ENCODE measurements at regions not wholly inside any gene's neighbourhood (a gene's known extent, or its start where the extent isn't known, plus 50 kb on each side); places are given as distances from the start of the nearest gene placed in this dataset.

DNA sequence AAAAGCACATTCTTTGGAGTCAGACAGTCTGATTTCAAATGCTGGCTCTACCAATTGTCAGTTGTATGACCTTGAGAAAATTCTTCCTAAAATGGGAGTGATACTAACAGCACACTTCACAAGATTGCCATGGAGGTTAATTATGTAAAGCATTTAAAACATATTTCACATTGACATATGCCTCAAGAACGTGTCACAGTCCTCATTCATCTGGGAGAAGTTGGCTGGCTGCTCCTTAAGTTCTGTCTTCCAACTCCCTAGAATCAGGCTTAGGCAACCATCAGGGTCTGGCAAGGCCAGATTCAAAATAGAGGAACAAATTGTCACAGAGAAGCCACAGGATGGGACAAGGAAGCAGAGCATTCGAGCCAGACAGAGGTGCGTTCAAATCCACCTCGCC, 228.0 kb upstream of the RND3 start:
- TF ChIP-seq EP300 (IDR thresholded peaks at IDR 0.05) (no peak), POLR2AphosphoS5 (IDR thresholded peaks at IDR 0.05) (no peak), CTCF (IDR thresholded peaks at IDR 0.05) (no peak)

Measured in gastroesophageal sphincter (tissue), 3 donors.